Neural progenitor cell (in vitro differentiated cells): ENCODE measurements at regions not wholly inside any gene's neighbourhood (a gene's known extent, or its start where the extent isn't known, plus 50 kb on each side); places are given as distances from the start of the nearest gene placed in this dataset.
A peak's percentile ranks its signal among the peaks of the same experiment; 100 is the strongest.

Source experiments
- DNase-seq: peaks from one replicate; pipeline ENCODE4 v3.0.0-alpha.2; 2016; ENCODE audit warnings: low spot score
- H2AFZ ChIP-seq: fragments of 200-600 bp; sonication (generic); replicated peaks from 2 replicates; pipeline ENCODE4 v1.6.1; 2016; ENCODE audit warnings: antibody characterized with exemption
- H3F3A ChIP-seq: fragments of 200-600 bp; sonication (generic); 2 replicates; pipeline ENCODE4 v1.6.1; 2016; ENCODE audit warnings: antibody characterized with exemption, low read depth
- H3K27ac ChIP-seq: fragments of 200-600 bp; sonication (generic); 2 replicates; pipeline ENCODE4 v1.5.1; 2016; ENCODE audit warnings: mild to moderate bottlenecking
- H3K27me3 ChIP-seq: fragments of 200-600 bp; sonication (generic); 2 replicates; pipeline ENCODE4 v1.6.1; 2016; ENCODE audit warnings: mild to moderate bottlenecking, moderate library complexity
- H3K36me3 ChIP-seq: fragments of 200-600 bp; sonication (generic); 2 replicates; pipeline ENCODE4 v1.5.1; 2016
- H3K4me1 ChIP-seq: fragments of 200-600 bp; sonication (generic); 2 replicates; pipeline ENCODE4 v1.6.1; 2016; ENCODE audit warnings: mixed run types
- H3K4me2 ChIP-seq: fragments of 200-600 bp; sonication (generic); 2 replicates; pipeline ENCODE4 v1.6.1; 2016
- H3K4me3 ChIP-seq: fragments of 200-600 bp; sonication (generic); 2 replicates; pipeline ENCODE4 v1.5.1; 2016
- H3K79me2 ChIP-seq: fragments of 200-600 bp; sonication (generic); 2 replicates; pipeline ENCODE4 v1.6.1; 2016; ENCODE audit warnings: low read depth
- H3K9ac ChIP-seq: fragments of 200-600 bp; sonication (generic); 2 replicates; pipeline ENCODE4 v1.6.1; 2016
- H3K9me3 ChIP-seq: fragments of 200-600 bp; sonication (generic); 2 replicates; pipeline ENCODE4 v1.5.1; 2016; ENCODE audit warnings: low read depth
- H4K20me1 ChIP-seq: fragments of 200-600 bp; sonication (generic); 2 replicates; pipeline ENCODE4 v1.6.1; 2016; ENCODE audit warnings: low read depth
- H3K27ac Mint-ChIP-seq: 3 replicates; pipeline ENCODE4 v1.8.0; 2021; ENCODE audit warnings: mixed read lengths
- H3K27me3 Mint-ChIP-seq: 2 replicates; pipeline ENCODE4 v1.8.0; 2022; ENCODE audit warnings: low read depth, mild to moderate bottlenecking, inconsistent platforms, moderate library complexity, mixed read lengths; ENCODE audit not compliant: insufficient read depth
- H3K36me3 Mint-ChIP-seq: 3 replicates; pipeline ENCODE4 v1.8.0; 2021; ENCODE audit warnings: mixed read lengths
- H3K4me1 Mint-ChIP-seq: 3 replicates; pipeline ENCODE4 v1.8.0; 2021; ENCODE audit warnings: mixed read lengths
- H3K4me3 Mint-ChIP-seq: 3 replicates; pipeline ENCODE4 v1.8.0; 2021; ENCODE audit warnings: mild to moderate bottlenecking, moderate library complexity, mixed read lengths
- H3K9me3 Mint-ChIP-seq: 3 replicates; pipeline ENCODE4 v1.8.0; 2020; ENCODE audit warnings: mixed read lengths
- CTCF ChIP-seq: fragments of 200-600 bp; sonication (generic); IDR thresholded peaks from 2 replicates; pipeline ENCODE4 v1.5.1; 2017; ENCODE audit warnings: antibody characterized with exemption, mild to moderate bottlenecking
- EZH2 ChIP-seq: fragments of 200-600 bp; sonication (generic); IDR thresholded peaks from 2 replicates; pipeline ENCODE4 v1.6.1; 2017; ENCODE audit warnings: antibody characterized with exemption, mild to moderate bottlenecking, moderate library complexity
- EZH2phosphoT487 ChIP-seq: fragments of 200-600 bp; sonication (generic); IDR thresholded peaks from 2 replicates; pipeline ENCODE4 v1.6.1; 2017; ENCODE audit warnings: antibody characterized with exemption

DNA sequence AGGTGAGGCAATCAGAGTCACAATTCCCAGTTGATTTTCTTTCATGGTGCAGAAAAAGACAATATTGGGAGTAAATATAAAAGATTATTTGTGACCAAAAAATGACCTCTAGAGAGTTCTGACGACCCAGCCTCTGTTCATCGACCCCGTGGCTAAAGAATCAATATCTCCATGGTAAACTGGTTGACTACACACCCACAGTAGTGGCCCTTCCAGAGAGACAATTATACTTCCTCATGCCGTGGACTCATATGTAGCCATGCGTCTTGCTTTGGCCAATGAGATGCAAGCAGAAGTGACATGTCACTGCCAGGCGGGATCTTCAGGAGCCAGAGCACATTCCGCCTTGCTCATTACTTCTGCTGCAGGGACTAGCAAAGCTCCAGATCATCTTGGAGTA is 163.3 kb upstream of the RAD23B start:
- no peaks in the 10 kb centered on the region for H3K36me3 ChIP-seq
- no peaks in the 10 kb centered on the region for H3K9me3 ChIP-seq
- no peaks in the 10 kb centered on the region for H4K20me1 ChIP-seq
- H3K36me3 Mint-ChIP-seq = no peaks in the 10 kb centered on the region
- H3K4me3 ChIP-seq = no peak overlapping the region
- no peak for DNase-seq
- no peak for TF ChIP-seq EZH2phosphoT487
- no peak for TF ChIP-seq CTCF
- no peak for TF ChIP-seq EZH2
- no peak overlapping the region for H3K4me2 ChIP-seq
- H3K27me3 ChIP-seq = no peaks in the 10 kb centered on the region
- peaks cover 6% of the 10 kb centered on the region for H3K27me3 Mint-ChIP-seq
- H3F3A ChIP-seq = no peaks in the 10 kb centered on the region
- H3K4me1 Mint-ChIP-seq = no peaks in the 10 kb centered on the region
- no peak overlapping the region for H3K4me3 Mint-ChIP-seq
- peak overlapping the region; percentile 68 for H2AFZ ChIP-seq
- no peaks in the 10 kb centered on the region for H3K4me1 ChIP-seq
- H3K9me3 Mint-ChIP-seq = no peaks in the 10 kb centered on the region
- no peak overlapping the region for H3K27ac ChIP-seq
- H3K79me2 ChIP-seq = no peaks in the 10 kb centered on the region
- H3K27ac Mint-ChIP-seq = no peak overlapping the region
- no peak overlapping the region for H3K9ac ChIP-seq

- Histone ChIP-seq H4K20me1 (no peaks in the 10 kb centered on the region), H3K27ac (no peak overlapping the region), H3K27me3 (no peaks in the 10 kb centered on the region), H3K9me3 (no peaks in the 10 kb centered on the region), H2AFZ (no peak overlapping the region), H3K4me1 (no peaks in the 10 kb centered on the region), H3K4me2 (no peak overlapping the region), H3F3A (no peaks in the 10 kb centered on the region), H3K79me2 (no peaks in the 10 kb centered on the region), H3K36me3 (no peaks in the 10 kb centered on the region), H3K4me3 (no peak overlapping the region), H3K9ac (no peak overlapping the region)
- Mint-ChIP-seq H3K27me3 (peaks cover 5% of the 10 kb centered on the region), H3K9me3 (no peaks in the 10 kb centered on the region), H3K36me3 (no peaks in the 10 kb centered on the region), H3K4me3 (no peak overlapping the region), H3K4me1 (peaks cover 2% of the 10 kb centered on the region), H3K27ac (no peak overlapping the region)
- DNase-seq = no peak
- TF ChIP-seq CTCF = no peak
- TF ChIP-seq EZH2 = no peak
- TF ChIP-seq EZH2phosphoT487 = no peak
Measured at GRCh38 chr9:107123389-107123788, 159.7 kb upstream of the RAD23B start.

DNA sequence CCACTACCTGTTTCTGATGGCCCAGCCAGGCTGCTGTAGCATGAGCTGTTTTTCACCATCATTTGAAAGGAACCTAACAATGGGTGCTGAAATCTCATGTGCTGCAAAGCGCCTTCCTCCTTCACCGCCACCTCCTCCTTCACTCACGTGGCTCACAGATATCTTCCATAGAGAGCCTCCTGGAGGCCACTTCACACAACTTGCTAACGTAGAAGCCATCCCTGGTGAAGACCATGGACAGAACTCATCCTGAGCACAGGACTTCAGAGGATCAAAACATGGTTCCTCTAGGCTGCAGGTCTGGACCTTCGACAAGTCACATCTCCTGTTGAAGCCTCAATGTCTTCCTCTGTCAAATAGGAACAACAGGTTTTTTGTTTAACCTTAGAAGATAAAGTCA is 155.5 kb upstream of the RAD23B start:
- no peaks in the 10 kb centered on the region for H3K9me3 Mint-ChIP-seq
- H3K27me3 Mint-ChIP-seq = peaks cover 2% of the 10 kb centered on the region
- no peak for DNase-seq
- no peak overlapping the region for H2AFZ ChIP-seq
- no peaks in the 10 kb centered on the region for H3K27me3 ChIP-seq
- no peaks in the 10 kb centered on the region for H3K79me2 ChIP-seq
- H3K4me1 ChIP-seq = peaks cover 33% of the 10 kb centered on the region
- H3F3A ChIP-seq = peaks cover 29% of the 10 kb centered on the region
- no peak overlapping the region for H3K4me2 ChIP-seq
- H3K36me3 Mint-ChIP-seq = no peaks in the 10 kb centered on the region
- H3K9me3 ChIP-seq = no peaks in the 10 kb centered on the region
- no peaks in the 10 kb centered on the region for H4K20me1 ChIP-seq
- no peak overlapping the region for H3K4me3 ChIP-seq
- no peak overlapping the region for H3K4me3 Mint-ChIP-seq
- H3K27ac Mint-ChIP-seq = no peak overlapping the region
- TF ChIP-seq CTCF (no peak), EZH2phosphoT487 (no peak), EZH2 (no peak)
- no peaks in the 10 kb centered on the region for H3K36me3 ChIP-seq
- no peak overlapping the region for H3K27ac ChIP-seq
- peaks cover 24% of the 10 kb centered on the region for H3K4me1 Mint-ChIP-seq
- no peak overlapping the region for H3K9ac ChIP-seq
